A549 (cell line): ENCODE measurements at regions not wholly inside any gene's neighbourhood (a gene's known extent, or its start where the extent isn't known, plus 50 kb on each side); places are given as distances from the start of the nearest gene placed in this dataset.

Experiments used
- ATAC-seq, 2 experiments: fragments of 200-7000 bp in 1 of 2; fragments of >200 bp in 1 of 2; cut with Nextera tagmentation in 1 of 2; cut with Tn5 transposase in 1 of 2; 3 replicates each; pipeline versions ENCODE4 v1.8.0 to v1.9.1; 2018 to 2020; ENCODE audit warnings: mild to moderate bottlenecking in 1 of 2, moderate library complexity in 1 of 2
- CTCF ChIA-PET: fragments of 300-600 bp; sonication (Branson Sonifier 250); formaldehyde crosslinking; extraction: SDS; loops from one replicate; lab custom pipeline; 2021; ENCODE audit warnings: antibody characterized with exemption, inconsistent platforms; lab: Yijun Ruan, JAX
- POLR2A ChIA-PET: fragments of 350-600 bp; formaldehyde crosslinking; extraction: SDS; loops from one replicate; lab custom pipeline; 2021; ENCODE audit warnings: antibody characterized with exemption, inconsistent platforms; lab: Yijun Ruan, JAX
- DNase-seq, 2 experiments: peaks; one replicate each; pipeline versions ENCODE4 v3.0.0 to v3.0.0-alpha.2; 2011 to 2016; ENCODE audit warnings: low read depth in 1 of 2, low spot score in 1 of 2
- FAIRE-seq: peaks from 2 replicates; lab custom pipeline; 2011; peaks lifted over from hg19 to GRCh38; lab: Jason Lieb, UNC
- H3K27ac ChIP-seq, 2 experiments: fragments of >200 bp; sonication (Bioruptor Twin); formaldehyde crosslinking; 3 replicates each; pipeline ENCODE4 v1.5.1; 2016 to 2017
- H3K4me1 ChIP-seq: fragments of >200 bp; sonication (Bioruptor Twin); formaldehyde crosslinking; 3 replicates; pipeline ENCODE4 v1.6.1; 2016
- H3K4me2 ChIP-seq: fragments of >200 bp; sonication (Bioruptor Twin); formaldehyde crosslinking; 3 replicates; pipeline ENCODE4 v1.6.1; 2016
- H3K4me3 ChIP-seq: fragments of >200 bp; sonication (Bioruptor Twin); formaldehyde crosslinking; 3 replicates; pipeline ENCODE4 v1.5.1; 2016
- H3K9me3 ChIP-seq: fragments of >200 bp; sonication (Bioruptor Twin); formaldehyde crosslinking; 3 replicates; pipeline ENCODE4 v1.6.1; 2016
- ATOH8 ChIP-seq: fragments of 250-450 bp; sonication (Bioruptor Pico); IDR thresholded peaks from 2 replicates; pipeline ENCODE4 v1.5.0; 2020; ENCODE audit warnings: low read depth, mild to moderate bottlenecking, moderate library complexity
- BCL3 ChIP-seq: fragments of >200 bp; sonication (Bioruptor Twin); formaldehyde crosslinking; IDR thresholded peaks from 3 replicates; pipeline ENCODE4 v1.6.1; 2016
- CBX2 ChIP-seq: fragments of 200-600 bp; sonication (generic); IDR thresholded peaks from 2 replicates; pipeline ENCODE4 v1.6.1; 2016; ENCODE audit warnings: low read depth, mild to moderate bottlenecking, borderline replicate concordance
- CEBPB ChIP-seq, 2 experiments: fragments of >200 bp in 1 of 2; sonication (Bioruptor Twin) in 1 of 2; formaldehyde crosslinking in 1 of 2; IDR thresholded peaks; 2 replicates each; pipeline ENCODE4 v1.6.1; 2012 to 2016
- CHD4 ChIP-seq: fragments of 200-600 bp; sonication (generic); IDR thresholded peaks from 2 replicates; pipeline ENCODE4 v1.6.1; 2016; ENCODE audit warnings: antibody characterized with exemption, mild to moderate bottlenecking, borderline replicate concordance
- E2F6 ChIP-seq: IDR thresholded peaks from 2 replicates; pipeline ENCODE4 v1.6.1; 2012; ENCODE audit warnings: low read depth, borderline replicate concordance
- EHF ChIP-seq: fragments of 250-450 bp; sonication (Bioruptor Pico); IDR thresholded peaks from 2 replicates; pipeline ENCODE4 v1.5.0; 2020; ENCODE audit warnings: mild to moderate bottlenecking
- EHMT2 ChIP-seq: fragments of 200-600 bp; sonication (generic); IDR thresholded peaks from 2 replicates; pipeline ENCODE4 v1.6.1; 2016; ENCODE audit warnings: antibody characterized with exemption, low read depth, mild to moderate bottlenecking, moderate library complexity
- EP300 ChIP-seq, 2 experiments: fragments of >200 bp; sonication (Bioruptor Twin); formaldehyde crosslinking; IDR thresholded peaks; 2 replicates in 1 of 2; 3 replicates in 1 of 2; pipeline ENCODE4 v1.6.1; 2016 to 2017
- FOSB ChIP-seq: fragments of 250-450 bp; sonication (Bioruptor Pico); IDR thresholded peaks from 2 replicates; pipeline ENCODE4 v1.5.0; 2020; ENCODE audit warnings: mild to moderate bottlenecking, moderate library complexity
- FOSL2 ChIP-seq, 2 experiments: fragments of 450-650 bp in 1 of 2; fragments of >200 bp in 1 of 2; sonication (Bioruptor Twin) in 1 of 2; formaldehyde crosslinking; IDR thresholded peaks; 2 replicates each; pipeline versions ENCODE4 v1.5.0 to v1.6.1; 2016 to 2020; ENCODE audit warnings: mild to moderate bottlenecking in 1 of 2, moderate library complexity in 1 of 2
- HDAC2 ChIP-seq: fragments of 200-600 bp; sonication (generic); IDR thresholded peaks from 2 replicates; pipeline ENCODE4 v1.6.1; 2016
- HEYL ChIP-seq: fragments of 250-450 bp; sonication (Bioruptor Pico); IDR thresholded peaks from 2 replicates; pipeline ENCODE4 v1.8.0; 2021; ENCODE audit warnings: mild to moderate bottlenecking, moderate library complexity
- HOXA7 ChIP-seq: fragments of 250-450 bp; sonication (Bioruptor Pico); IDR thresholded peaks from 2 replicates; pipeline ENCODE4 v1.5.0; 2020; ENCODE audit warnings: mild to moderate bottlenecking, moderate library complexity
- JUN ChIP-seq, 2 experiments: fragments of >200 bp; sonication (Bioruptor Twin); formaldehyde crosslinking; IDR thresholded peaks; 2 replicates in 1 of 2; 3 replicates in 1 of 2; pipeline ENCODE4 v1.6.1; 2016 to 2017
- KDM5A ChIP-seq: fragments of 200-600 bp; sonication (generic); IDR thresholded peaks from 2 replicates; pipeline ENCODE4 v1.6.1; 2016; ENCODE audit warnings: antibody characterized with exemption, mild to moderate bottlenecking
- MAFK ChIP-seq: fragments of 450-650 bp; IDR thresholded peaks from 2 replicates; pipeline ENCODE4 v1.6.1; 2014; ENCODE audit not compliant: partially characterized antibody
- MAZ ChIP-seq: fragments of 150-350 bp; IDR thresholded peaks from 2 replicates; pipeline ENCODE4 v1.6.1; 2014; ENCODE audit warnings: antibody characterized with exemption, low read depth, low read length, borderline replicate concordance
- MYC ChIP-seq: IDR thresholded peaks from 2 replicates; pipeline ENCODE4 v1.6.1; 2012; ENCODE audit warnings: mild to moderate bottlenecking, inconsistent platforms, low read length, improper control_type of control experiment, borderline replicate concordance
- NFE2L2 ChIP-seq: fragments of 150-350 bp; conservative IDR thresholded peaks from 2 replicates; pipeline ENCODE4 v1.6.1; 2014; ENCODE audit warnings: low read length
- NPAS2 ChIP-seq: fragments of 250-450 bp; sonication (Bioruptor Pico); IDR thresholded peaks from 2 replicates; pipeline ENCODE4 v1.8.0; 2022; ENCODE audit warnings: mild to moderate bottlenecking, moderate library complexity, borderline replicate concordance
- POLR2A ChIP-seq: IDR thresholded peaks from 2 replicates; pipeline ENCODE4 v1.6.1; 2012; ENCODE audit warnings: mild to moderate bottlenecking, low read length
- POLR2AphosphoS2 ChIP-seq: conservative IDR thresholded peaks from 2 replicates; pipeline ENCODE4 v1.6.1; 2012; ENCODE audit warnings: low read length, improper control_type of control experiment, inconsistent platforms
- RAD21 ChIP-seq, 2 experiments: fragments of >200 bp in 1 of 2; sonication (Bioruptor Twin) in 1 of 2; formaldehyde crosslinking in 1 of 2; IDR thresholded peaks in 1 of 2; conservative IDR thresholded peaks in 1 of 2; 2 replicates in 1 of 2; 3 replicates in 1 of 2; pipeline ENCODE4 v1.6.1; 2012 to 2018; ENCODE audit warnings: inconsistent platforms in 1 of 2
- RARB ChIP-seq: fragments of 250-450 bp; sonication (Bioruptor Pico); IDR thresholded peaks from 2 replicates; pipeline ENCODE4 v1.8.0; 2021; ENCODE audit warnings: mild to moderate bottlenecking, moderate library complexity
- RFX5 ChIP-seq: fragments of 450-650 bp; IDR thresholded peaks from 2 replicates; pipeline ENCODE4 v1.7.1; 2014; ENCODE audit warnings: antibody characterized with exemption, mild to moderate bottlenecking, moderate library complexity
- RNF2 ChIP-seq: fragments of 200-600 bp; sonication (generic); IDR thresholded peaks from 2 replicates; pipeline ENCODE4 v1.6.1; 2016; ENCODE audit warnings: low read depth, mild to moderate bottlenecking, antibody characterized with exemption, moderate library complexity, borderline replicate concordance
- ZC3H11A ChIP-seq: fragments of 450-650 bp; IDR thresholded peaks from 2 replicates; pipeline ENCODE4 v1.6.1; 2014; ENCODE audit warnings: antibody characterized with exemption, mild to moderate bottlenecking
- ZSCAN20 ChIP-seq: fragments of 250-450 bp; sonication (Bioruptor Pico); IDR thresholded peaks from 2 replicates; pipeline ENCODE4 v1.8.0; 2022; ENCODE audit warnings: mild to moderate bottlenecking, moderate library complexity
- WGBS: methylation state at CpG from one replicate; pipeline ENCODE4 v1.1.6; 2017; ENCODE audit errors: missing lambda C conversion rate; 5-methylcytosine and 5-hydroxymethylcytosine counted together

DNA sequence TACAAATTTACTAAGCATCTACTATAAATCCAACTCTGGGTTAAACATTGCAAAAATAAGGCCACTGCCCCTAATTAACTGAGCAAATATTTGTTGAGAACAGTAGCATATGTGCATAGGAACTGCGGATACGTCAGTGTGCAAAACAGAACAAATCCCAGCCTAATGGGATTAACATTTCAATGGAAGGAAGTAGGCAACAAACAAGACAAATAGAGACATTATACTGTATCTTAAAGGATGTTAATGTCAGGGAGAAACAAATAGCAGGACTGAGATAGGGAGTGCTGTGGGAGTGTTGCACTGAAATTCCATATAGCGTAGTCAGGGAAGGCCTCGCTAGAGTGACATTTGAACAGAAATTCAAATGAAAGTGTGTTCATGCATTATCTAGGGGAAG lies 89.7 kb upstream of the KCNAB1 start:
- FAIRE-seq (no peak), ATAC-seq (no peak)
- TF ChIP-seq RNF2: no peak
- no peak for TF ChIP-seq JUN (IDR thresholded peaks at IDR 0.05)
- no peak for TF ChIP-seq CBX2
- TF ChIP-seq HEYL (CRISPR knock-in tag): no peak
- TF ChIP-seq FOSL2 (IDR thresholded peaks at IDR 0.05): no peak
- TF ChIP-seq FOSL2 (CRISPR knock-in tag; IDR thresholded peaks at IDR 0.05): no peak
- no peak for TF ChIP-seq BCL3
- TF ChIP-seq MAZ: no peak
- no peak for TF ChIP-seq FOSB (CRISPR knock-in tag)
- no peak for TF ChIP-seq HDAC2
- no peak for TF ChIP-seq EHF (CRISPR knock-in tag)
- TF ChIP-seq EHMT2: no peak
- no peak for TF ChIP-seq CHD4
- TF ChIP-seq ATOH8 (CRISPR knock-in tag): no peak
- TF ChIP-seq NPAS2: no peak
- TF ChIP-seq HOXA7 (CRISPR knock-in tag): no peak
- TF ChIP-seq NFE2L2: no peak
- TF ChIP-seq MAFK: no peak
- TF ChIP-seq ZSCAN20 (CRISPR knock-in tag): no peak
- TF ChIP-seq POLR2AphosphoS2: no peak
- no peak for TF ChIP-seq RFX5

DNA sequence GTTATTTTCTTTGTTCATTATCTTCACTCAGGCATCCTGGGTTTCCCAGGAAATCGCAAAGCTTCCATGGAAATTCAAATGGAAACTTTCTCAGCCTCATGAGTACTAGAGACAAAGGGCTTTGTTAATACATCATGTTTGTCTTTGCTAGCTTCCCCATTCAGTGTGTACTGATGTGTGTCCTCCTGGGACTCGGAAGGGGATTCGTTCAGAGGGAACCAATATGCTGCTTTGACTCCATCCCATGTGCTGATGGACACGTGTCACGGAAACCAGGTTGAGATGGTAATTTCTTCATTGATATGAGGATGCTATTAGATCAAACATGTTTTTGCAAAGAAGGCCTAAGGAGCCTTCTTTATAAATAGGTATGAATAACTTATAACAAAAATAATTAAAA lies 87.0 kb upstream of the KCNAB1 start:
- no peak overlapping the region for H3K4me3 ChIP-seq
- no peak for ATAC-seq
- FAIRE-seq: no peak
- CTCF ChIA-PET: interaction anchor here (0.6 kb wide), 1 partner anchor 35 kb away, joined by 3 read pairs; no protein-coding TSS in a partner anchor
- no peak overlapping the region for H3K27ac ChIP-seq
- H3K9me3 ChIP-seq: no peaks in the 10 kb centered on the region
- no peak overlapping the region for H3K4me2 ChIP-seq
- H3K4me1 ChIP-seq: no peaks in the 10 kb centered on the region
- WGBS: 79% methylated on average over 5 of the region's 5 CpGs
- DNase-seq: no peak
- TF ChIP-seq ZSCAN20 (CRISPR knock-in tag) (no peak), KDM5A (no peak), ZC3H11A (no peak), MYC (no peak), POLR2A (no peak), RAD21 (conservative IDR thresholded peaks at IDR 0.05 in 1 of 2, IDR thresholded peaks at IDR 0.05 in 1 of 2) (no peak), CHD4 (no peak), HOXA7 (CRISPR knock-in tag) (no peak), E2F6 (no peak), EP300 (IDR thresholded peaks at IDR 0.05) (no peak), EHMT2 (no peak), RARB (no peak), CEBPB (IDR thresholded peaks at IDR 0.05) (no peak)
- TF ChIP-seq, all 56 proteins: peak for 0
- POLR2A ChIA-PET: interaction anchor here (0.6 kb wide), 1 partner anchor 449 kb away, joined by 3 read pairs; no protein-coding TSS in a partner anchor

More for the DNA sequence above, 89.7 kb upstream of the KCNAB1 start:
- 85% methylated on average over 4 of the region's 4 CpGs for WGBS
- Histone ChIP-seq H3K9me3 (no peaks in the 10 kb centered on the region), H3K4me2 (no peak overlapping the region), H3K4me3 (no peak overlapping the region), H3K27ac (no peak overlapping the region), H3K4me1 (no peaks in the 10 kb centered on the region)
- no peak for DNase-seq
- ChIA-PET POLR2A (no interaction called here), CTCF (interaction anchor here (1.7 to 2.4 kb wide), 2 partner anchors 12 to 20 kb away, joined by 6 to 14 read pairs; no protein-coding TSS in a partner anchor)
